Psoas muscle (tissue), 7 donors: ENCODE measurements at regions not wholly inside any gene's neighbourhood (a gene's known extent, or its start where the extent isn't known, plus 50 kb on each side); places are given as distances from the start of the nearest gene placed in this dataset.

ENCODE experiments used
- ATAC-seq, 4 donors: fragments of 200-7000 bp; cut with Tn5 transposase; one replicate each; pipeline ENCODE4 v1.9.1; 2020; ENCODE audit warnings: moderate library complexity in 3 of 4, mild to moderate bottlenecking in 2 of 4
- DNase-seq, 2 donors: peaks; one replicate each; pipeline ENCODE4 v3.0.0-alpha.2; 2020
- H3K27ac ChIP-seq: fragments of 200-600 bp; one replicate; pipeline ENCODE4 v1.8.0; 2022
- H3K27me3 ChIP-seq, 3 donors: fragments of 200-600 bp in 1 of 3; one replicate each; pipeline versions ENCODE4 v1.6.1 to v1.8.0; 2013 to 2022; ENCODE audit warnings: low read length in 2 of 3, mild to moderate bottlenecking in 2 of 3, moderate library complexity in 1 of 3; ENCODE audit not compliant: insufficient read depth in 3 of 3
- H3K36me3 ChIP-seq, 2 donors: fragments of 200-600 bp in 1 of 2; one replicate each; pipeline versions ENCODE4 v1.6.1 to v1.8.0; 2013 to 2022; ENCODE audit warnings: low read depth in 1 of 2, mild to moderate bottlenecking in 1 of 2, moderate library complexity in 1 of 2; ENCODE audit not compliant: insufficient read depth in 1 of 2
- H3K4me1 ChIP-seq: fragments of 200-600 bp; one replicate; pipeline ENCODE4 v1.8.0; 2022
- H3K4me3 ChIP-seq: fragments of 200-600 bp; one replicate; pipeline ENCODE4 v1.8.0; 2022; ENCODE audit warnings: mild to moderate bottlenecking
- H3K9me3 ChIP-seq: fragments of 200-600 bp; one replicate; pipeline ENCODE4 v1.8.0; 2022
- whole genome bisulfite sequencing, 3 donors: extraction: QIAGEN DNeasy Blood & Tissue Kit; methylation state at CpG; one replicate each; pipeline versions ENCODE4 v1.1.6 to v1.1.7; 2013; 5-methylcytosine and 5-hydroxymethylcytosine counted together
- intact Hi-C, 2 donors: fragments of 100-400 bp; cut with DNase I; formaldehyde crosslinking; loops; one replicate each; pipeline versions ENCODE4 v1.11.0 to v1.14.2; 2022
- TF ChIP-seq, protein P1 (sequence below): fragments of 200-600 bp; IDR thresholded peaks from one replicate; pipeline ENCODE4 v1.8.0; 2022; ENCODE audit warnings: antibody characterized with exemption
- donor health status: healthy with polysubstance abuse.
- donor health status: DM: no; HTN: no; CAD: no; lungs with moderate emphysema.
- donor health status: Bipolar disorder and iron deficiency.
- donor health status: healthy.
- donor health status: DM: yes; HTN: yes; CAD: no.
- donor health status: DM: no; HTN: no; CAD: no.
- donor health status: DM: yes; HTN: yes; CAD: no.

DNA sequence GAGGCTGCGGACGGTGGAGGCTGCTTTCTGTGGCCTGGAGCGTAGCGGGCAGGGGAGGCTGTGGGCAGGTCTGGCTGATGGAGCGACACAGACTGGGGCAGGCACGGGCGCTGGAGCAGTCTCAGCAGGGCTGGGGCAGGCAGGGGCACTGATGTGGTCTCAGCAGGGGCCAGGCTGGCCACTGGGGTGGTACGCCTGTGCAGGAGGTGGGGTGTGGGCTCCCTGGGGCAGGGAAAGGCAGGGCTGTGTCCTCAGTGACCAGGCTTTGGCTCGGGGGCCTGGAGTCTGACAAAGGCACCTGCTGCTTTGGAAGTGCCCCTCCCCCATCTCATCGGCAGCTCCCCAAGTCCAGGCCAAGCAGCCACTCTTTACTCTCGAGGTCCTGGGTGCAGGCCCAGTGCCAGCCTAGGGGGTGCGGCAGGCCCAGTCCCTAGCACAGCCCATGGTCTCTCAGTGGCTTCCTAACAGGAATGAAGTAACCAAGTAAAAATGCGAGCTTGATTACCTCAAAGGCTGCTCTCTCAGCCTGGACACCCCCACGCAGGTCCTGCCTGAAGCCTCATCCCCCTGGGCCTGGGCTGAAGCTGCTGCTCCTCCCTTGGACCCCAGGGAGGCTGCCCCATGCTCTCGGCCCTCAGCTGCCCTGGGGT, 55.5 kb downstream of the ADRA2C start:
- H3K4me3 ChIP-seq = no peak overlapping the region
- H3K36me3 ChIP-seq = no peaks in the 10 kb centered on the region
- WGBS, 3 donors = 43 to 52% (median 46%) methylated on average over 14 to 15 of the region's 15 CpGs
- intact Hi-C loops = no loop called here
- ATAC-seq = no peak
- no peaks in the 10 kb centered on the region for H3K4me1 ChIP-seq
- H3K27me3 ChIP-seq = peaks cover 0 to 16% (median 9%) of the 10 kb centered on the region in 3 donors
- H3K9me3 ChIP-seq = peaks cover 4% of the 10 kb centered on the region
- TF ChIP-seq, protein P1, sequence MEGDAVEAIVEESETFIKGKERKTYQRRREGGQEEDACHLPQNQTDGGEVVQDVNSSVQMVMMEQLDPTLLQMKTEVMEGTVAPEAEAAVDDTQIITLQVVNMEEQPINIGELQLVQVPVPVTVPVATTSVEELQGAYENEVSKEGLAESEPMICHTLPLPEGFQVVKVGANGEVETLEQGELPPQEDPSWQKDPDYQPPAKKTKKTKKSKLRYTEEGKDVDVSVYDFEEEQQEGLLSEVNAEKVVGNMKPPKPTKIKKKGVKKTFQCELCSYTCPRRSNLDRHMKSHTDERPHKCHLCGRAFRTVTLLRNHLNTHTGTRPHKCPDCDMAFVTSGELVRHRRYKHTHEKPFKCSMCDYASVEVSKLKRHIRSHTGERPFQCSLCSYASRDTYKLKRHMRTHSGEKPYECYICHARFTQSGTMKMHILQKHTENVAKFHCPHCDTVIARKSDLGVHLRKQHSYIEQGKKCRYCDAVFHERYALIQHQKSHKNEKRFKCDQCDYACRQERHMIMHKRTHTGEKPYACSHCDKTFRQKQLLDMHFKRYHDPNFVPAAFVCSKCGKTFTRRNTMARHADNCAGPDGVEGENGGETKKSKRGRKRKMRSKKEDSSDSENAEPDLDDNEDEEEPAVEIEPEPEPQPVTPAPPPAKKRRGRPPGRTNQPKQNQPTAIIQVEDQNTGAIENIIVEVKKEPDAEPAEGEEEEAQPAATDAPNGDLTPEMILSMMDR = no peak
- H3K27ac ChIP-seq = no peak overlapping the region
- no peak for DNase-seq

DNA sequence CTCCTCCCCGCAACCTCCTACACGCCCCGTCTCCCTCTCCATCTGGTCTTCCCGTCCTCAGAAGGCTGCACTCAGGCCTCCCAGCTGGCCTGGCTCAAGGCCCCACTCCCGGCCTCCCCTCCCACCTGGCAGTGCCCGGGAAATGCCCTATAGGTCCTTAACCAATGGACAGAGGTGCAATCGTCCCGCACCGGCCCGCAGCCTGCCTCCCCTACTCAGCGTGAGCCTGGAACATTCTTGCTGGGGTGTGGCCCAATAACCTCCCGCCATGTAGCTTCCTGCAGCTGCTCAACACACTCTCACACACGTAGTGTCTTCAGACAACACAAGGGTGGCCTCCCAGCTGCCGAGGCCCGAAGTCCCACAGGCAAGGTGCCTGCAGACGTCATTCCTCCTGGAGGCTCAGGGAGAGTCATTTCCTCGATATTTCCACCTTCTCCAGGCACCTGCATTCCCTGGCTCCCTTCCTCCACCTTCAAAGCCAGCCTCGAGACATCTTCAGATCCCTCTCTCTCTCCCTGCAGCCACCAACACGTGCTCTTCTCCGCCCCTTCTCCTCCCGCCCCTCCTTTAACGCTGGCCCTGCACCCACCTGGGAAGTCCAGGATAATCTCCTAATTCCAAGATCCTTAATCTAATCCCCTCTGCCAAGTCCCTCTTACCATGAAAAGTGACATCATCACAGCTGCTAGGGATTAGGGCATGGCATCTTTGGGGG, 56.2 kb downstream of the ADRA2C start:
- H3K27me3 ChIP-seq = peaks cover 0 to 14% (median 6%) of the 10 kb centered on the region in 3 donors
- intact Hi-C loops = no loop called here
- no peaks in the 10 kb centered on the region for H3K36me3 ChIP-seq
- peak in 1 of 2 donors; percentile 46 for DNase-seq
- no peak for ATAC-seq
- no peaks in the 10 kb centered on the region for H3K4me1 ChIP-seq
- TF ChIP-seq, protein P1 = no peak
- WGBS, 3 donors = 32 to 40% (median 39%) methylated on average over 21 to 22 of the region's 22 CpGs
- no peak overlapping the region for H3K4me3 ChIP-seq
- no peak overlapping the region for H3K27ac ChIP-seq
- no peaks in the 10 kb centered on the region for H3K9me3 ChIP-seq

DNA sequence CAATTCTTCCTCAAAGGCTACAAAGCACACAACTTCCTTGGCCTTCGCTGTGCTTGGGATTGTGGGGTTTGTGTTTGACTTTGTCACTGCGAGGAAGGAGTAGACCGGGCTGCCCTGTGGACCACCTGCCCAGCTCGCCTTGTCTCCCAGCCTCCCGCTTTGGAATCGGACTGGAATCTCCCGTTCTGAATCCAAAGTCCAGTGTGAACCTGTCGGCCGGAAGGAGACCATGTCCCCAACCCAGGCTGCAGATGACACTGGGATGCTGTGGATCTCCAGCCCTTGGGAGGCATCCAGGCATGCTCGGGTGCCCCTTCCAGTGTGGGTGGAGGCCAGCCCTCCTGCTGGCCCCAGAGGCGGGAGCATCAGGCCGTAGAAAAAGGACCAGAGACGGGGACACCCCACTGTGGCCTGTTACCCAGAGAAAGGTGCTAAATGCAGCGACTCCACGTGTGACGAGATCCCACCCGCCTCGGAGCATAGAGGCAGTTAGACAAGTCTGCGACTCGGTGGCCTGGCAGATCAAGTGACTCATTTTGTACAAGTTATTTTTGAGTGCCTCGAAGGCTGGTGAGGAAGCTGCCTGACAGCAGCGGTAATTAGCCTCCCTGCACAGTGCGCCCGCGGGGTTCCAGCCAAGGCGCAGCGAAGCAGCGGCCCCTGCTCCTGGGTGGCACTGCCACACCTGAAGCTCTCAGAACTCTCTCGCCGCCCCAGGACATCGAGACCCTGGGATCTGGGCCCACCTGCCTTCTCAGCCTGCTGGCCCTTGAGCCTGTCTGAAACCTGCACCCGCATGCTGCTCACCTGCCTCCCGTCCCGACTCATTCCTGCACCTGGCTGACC, 57.5 kb downstream of the ADRA2C start:
- DNase-seq = no peak
- Histone ChIP-seq H3K4me3 (no peak overlapping the region), H3K36me3 (no peaks in the 10 kb centered on the region), H3K27me3 (peaks cover 0 to 21% (median 7%) of the 10 kb centered on the region in 3 donors), H3K4me1 (no peaks in the 10 kb centered on the region), H3K9me3 (no peaks in the 10 kb centered on the region), H3K27ac (no peak overlapping the region)
- intact Hi-C loops = no loop called here
- TF ChIP-seq, protein P1 = no peak
- no peak for ATAC-seq
- WGBS, 3 donors = 83 to 86% (median 85%) methylated on average over 34 of the region's 34 CpGs

DNA sequence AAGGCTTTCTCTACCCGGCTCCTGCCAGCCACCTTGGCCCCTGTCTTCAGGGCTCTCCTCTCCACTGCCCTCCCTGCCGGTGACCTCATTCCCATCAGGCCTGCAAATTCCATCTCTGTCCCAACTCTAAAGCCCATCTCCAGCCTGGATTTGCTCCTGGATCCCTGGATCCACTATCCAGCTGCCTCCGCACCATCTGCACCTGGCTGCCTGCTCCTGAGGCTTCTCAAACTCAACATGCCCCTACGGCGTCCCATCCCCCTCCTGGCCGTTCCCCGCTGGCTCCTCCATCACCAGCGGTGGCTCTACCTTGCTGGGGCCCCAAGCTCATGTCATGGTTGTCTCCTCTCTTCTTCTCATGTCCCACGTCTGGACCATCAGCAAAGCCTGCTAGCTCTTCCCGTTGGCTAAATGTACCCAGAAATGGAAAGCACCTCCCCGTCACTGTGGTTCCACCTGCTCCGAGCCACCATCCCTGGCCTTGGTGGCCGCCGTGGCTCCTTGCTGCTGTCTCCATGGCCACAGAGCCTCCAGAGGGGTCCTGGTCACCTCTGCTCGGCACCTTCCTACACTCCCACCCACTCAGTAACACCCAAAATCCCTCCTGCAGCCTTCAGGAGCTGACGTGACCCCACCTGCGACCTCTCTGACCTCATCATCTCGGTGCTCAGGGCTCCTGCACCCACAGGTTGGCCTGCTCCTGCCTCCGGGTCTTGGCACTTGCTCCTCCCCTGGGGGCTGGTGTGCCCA, 58.5 kb downstream of the ADRA2C start:
- H3K27me3 ChIP-seq = peaks cover 0 to 30% (median 11%) of the 10 kb centered on the region in 3 donors
- ATAC-seq (no peak), DNase-seq (no peak)
- intact Hi-C loops = no loop called here
- H3K9me3 ChIP-seq = no peaks in the 10 kb centered on the region
- H3K27ac ChIP-seq = no peak overlapping the region
- TF ChIP-seq, protein P1 = no peak
- no peaks in the 10 kb centered on the region for H3K36me3 ChIP-seq
- no peaks in the 10 kb centered on the region for H3K4me1 ChIP-seq
- 92 to 97% (median 93%) methylated on average over 19 of the region's 19 CpGs for WGBS, 3 donors
- H3K4me3 ChIP-seq = no peak overlapping the region
